ENCODE measurements at regions not wholly inside any gene's neighbourhood (a gene's known extent, or its start where the extent isn't known, plus 50 kb on each side); places are given as distances from the start of the nearest gene placed in this dataset.
"Not testable (repeated sequence)": the region's sequence is repeated elsewhere in the genome, so short reads cannot be mapped to it uniquely, and the experiment has no call there.

DNA sequence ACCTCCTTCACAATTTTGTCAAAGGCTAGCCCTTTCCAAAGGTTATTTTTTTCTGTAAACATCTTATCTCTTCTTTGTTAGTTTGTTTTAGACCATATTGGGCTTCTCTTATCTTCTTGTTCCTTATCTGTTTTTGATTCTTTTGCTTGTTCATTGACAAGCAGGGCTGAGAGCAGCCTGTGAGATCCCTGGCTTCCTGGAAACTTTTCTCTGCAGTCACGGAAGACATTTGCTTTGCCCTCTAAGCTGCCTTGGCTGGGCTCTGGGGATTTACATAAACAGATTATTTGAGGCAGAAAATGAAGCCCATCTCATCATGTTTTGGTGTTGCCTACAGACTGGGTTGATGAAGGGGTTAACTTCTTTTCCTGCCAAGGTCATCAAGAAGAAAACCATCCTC, 157.4 kb upstream of the AMOT start:
- DNase-seq, result no peak

DNA sequence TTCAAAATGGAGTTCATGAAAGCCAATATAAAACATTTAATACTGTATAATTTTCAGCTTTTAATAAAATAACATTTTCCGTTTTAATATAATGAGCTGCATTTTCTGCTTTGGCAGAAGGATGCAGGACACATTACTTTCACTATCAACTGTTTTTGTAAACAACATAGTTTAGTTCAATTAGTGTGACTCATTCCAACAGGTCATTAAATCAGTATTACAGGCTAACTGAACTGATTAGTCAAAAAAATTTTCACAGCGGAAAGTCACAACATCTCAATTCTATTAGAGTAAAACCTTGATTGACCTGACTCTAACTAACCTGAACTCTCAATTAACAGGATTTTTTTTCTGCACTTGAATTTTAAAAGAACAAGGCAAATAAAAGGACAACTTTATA, 151.2 kb upstream of the AMOT start:
- no peak for DNase-seq

DNA sequence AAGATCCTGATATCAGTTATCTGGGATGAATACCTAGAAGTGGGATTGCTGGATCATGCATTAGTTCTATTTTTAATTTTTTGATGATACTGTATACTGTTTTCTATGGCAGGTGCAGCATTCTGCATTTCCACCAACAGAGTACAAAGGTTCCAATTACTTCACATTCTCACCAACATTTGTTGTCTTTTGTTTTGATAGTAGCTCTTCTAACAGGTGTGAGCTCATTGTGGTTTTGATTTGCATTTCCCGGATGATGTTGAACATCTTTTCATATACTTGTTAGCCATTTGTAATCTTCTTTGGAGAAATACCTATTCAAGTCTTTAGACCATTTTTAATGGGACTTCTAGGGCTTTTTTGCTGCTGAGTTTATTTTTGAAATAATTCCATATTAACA, 139.2 kb upstream of the AMOT start:
- no peak for DNase-seq

DNA sequence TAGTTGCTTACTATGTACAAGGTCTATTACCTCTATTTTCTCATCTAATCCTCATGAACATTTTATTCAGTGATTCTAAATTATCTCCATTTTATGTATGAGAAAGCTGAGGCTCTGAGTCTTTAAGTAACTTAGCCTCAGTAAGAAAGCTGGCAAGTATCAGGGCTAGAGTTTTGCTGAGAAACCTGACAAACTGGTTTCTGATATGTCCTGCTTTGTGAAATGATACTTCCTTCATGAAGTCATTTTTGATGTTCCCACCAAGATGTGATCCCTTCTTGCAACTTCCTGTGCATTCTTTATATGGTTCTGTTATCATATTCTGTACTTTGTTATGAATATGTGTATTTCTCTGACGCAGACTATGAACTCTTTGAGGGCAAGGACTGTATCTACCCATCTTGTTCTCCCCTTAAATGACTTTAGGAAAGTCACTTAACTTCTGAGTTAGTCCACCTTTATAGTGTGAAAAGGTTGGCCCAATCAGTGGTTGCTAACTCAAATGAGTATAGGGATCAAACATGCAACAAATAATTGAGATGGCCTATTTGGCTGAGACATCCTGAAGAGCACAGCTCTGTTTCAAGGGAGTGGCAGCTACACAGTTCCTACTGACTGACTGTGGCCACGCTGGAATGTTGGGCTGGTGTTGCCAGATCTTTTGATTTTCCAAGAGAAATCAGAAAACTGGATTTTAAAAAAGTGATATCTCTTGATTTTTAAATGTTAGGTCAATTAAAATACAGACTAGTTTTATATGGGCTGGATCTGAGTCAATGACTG, 127.9 kb upstream of the AMOT start:
- DNase-seq, result no peak

DNA sequence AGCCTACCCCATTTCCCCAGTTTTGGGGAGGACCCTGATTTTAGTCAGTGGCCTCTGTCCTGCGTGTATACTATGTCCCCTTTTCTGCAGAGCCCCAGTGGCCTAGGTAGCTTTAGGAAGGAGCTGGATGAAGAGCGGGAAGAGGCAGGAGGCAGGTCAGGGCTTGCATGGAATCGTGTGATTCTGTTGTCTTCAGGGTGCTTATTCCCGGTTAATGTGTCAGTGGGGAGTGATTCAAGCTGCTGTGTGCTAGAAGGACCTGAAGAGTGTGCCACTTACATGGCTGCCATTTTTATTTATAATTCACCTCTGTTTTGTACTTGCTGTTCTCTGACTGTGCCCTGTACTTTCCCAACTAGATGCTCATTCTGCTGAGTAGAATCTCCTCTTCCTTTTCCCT, 127.3 kb upstream of the AMOT start:
- no peak for DNase-seq

DNA sequence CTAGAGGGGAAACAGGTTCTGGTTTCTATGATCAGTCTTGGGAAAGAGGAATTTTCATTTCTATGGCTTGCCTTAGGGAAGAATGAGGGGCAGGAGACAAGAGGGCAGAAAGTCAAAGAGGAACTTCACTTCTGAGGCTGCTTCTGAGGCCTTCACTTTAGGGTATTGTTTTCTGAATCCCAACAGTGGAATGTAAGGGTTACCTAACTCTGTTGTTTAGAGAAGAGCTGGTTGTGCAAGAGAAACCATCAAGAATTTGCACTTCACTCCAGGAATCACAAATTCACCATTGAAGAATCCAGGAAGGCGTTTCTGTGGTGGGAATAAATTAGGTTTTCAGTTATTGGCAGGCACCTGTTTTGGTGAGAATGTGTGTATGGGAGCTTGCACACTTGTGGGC, 126.7 kb upstream of the AMOT start:
- DNase-seq, result no peak

DNA sequence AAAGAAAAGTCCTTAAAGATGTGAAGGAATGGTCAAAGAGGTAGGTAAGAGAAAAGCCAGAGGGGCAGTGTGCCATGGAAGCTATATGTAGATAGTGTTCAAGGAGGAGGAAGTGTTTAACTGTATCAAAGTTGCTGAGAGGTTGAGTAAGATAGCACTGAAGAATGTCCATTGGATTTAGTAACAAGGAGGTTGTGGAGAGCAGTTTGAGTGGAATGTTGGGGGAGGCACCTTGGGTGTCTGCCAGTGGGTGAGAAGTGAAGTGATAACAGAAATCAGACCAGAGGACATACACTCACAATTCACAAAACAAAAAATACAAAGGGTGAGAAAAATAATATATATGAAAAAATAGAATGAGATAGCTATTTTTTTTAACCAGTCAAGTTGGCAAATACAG, 121.3 kb upstream of the AMOT start:
- DNase-seq, result no peak

DNA sequence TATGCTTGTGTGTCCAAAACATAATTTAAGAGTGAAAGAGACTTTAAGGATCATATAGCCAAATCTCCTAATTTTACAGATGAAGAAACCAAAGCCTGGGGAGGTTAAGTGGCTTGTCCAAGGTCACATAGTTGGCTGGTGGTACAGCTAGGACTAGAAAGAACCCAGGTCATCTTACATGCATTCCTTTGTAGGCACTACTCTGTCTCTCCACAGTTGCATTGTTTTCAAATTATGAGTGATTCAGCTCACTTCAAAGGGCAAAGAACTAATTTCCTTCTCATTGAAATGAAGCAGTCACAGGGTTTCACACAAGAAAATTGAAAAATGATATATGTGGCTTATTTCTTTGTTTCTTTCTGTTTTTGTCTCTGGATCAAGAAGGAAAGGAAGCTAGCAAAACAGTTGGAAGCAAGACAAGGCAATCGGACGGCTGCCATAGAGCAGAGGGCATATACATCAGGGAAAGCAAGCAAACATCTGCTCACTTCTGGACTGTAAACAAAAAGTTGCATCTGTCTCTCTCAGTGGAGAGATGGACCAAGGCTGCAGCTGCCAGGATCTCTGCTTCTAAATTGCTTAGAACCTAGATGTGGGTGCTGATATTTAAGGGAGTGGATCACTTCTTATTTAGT, 107.5 kb upstream of the AMOT start:
- DNase-seq, result no peak

DNA sequence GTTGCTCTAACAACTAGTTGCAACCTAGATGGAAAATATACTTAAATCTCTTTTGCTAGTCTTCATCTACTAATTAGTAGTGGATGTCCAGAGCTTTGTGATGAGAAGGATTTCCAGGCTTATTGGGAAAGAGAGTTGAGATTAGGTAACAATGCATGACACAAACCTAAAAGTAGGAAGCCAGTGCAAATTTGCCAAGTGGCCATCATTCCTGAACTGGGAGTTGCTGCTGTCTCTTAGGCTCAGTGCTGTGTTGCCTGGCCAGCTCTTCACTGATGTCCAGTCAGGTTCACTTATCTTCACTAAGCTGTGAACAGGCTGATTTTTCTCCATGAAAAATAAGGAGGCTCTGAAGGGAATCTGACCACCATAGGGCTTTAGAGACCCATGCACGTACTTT, 105.6 kb upstream of the AMOT start:
- no peak for DNase-seq

DNA sequence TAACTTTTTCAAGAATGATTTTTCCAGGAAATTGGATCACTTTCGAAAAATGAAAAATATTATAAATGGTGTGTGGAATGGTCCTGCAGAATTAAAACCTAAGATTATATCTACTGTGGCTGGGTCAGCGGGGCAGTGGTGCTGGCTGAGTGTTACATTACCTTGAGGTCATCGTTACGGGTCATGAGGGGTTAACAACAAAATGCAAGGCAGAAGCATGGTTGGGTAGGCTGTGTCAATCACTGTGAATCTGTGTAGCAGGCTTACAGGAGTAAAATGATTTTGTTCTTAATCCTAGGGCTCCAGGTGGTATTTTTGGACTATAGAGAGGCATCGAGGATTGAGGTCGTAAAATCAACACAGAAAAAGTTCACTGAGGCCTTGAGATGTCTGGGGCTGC, 105.2 kb upstream of the AMOT start:
- DNase-seq, result no peak

DNA sequence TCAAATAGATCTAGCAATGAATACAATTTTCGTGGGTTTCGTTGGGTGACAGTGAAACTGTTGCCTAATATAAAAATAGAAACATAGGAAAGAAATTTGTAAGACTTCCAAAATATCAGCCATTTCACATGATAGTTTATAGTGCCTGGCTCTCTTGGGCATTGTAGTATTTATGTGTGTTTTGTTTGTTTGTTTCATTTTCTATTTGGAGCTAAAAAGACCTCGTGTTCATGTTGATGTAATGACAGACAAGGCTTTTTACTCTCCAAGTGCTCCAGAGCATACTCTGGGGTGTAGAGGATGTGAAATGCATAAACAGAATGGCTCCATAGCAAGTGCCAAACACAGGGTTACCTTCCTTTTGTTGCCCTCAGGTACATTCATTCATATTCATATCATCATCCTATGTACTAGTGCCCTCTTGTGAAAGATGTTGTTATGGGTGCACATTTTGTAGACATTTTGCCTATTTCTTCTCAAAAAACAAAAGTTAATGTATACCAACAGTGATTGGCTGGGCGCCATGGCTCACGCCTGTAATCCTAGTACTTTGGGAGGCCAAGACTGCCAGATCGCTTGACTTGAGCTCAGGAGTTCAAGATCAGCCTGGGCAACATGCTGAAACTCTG, 100.7 kb upstream of the AMOT start:
- DNase-seq, result no peak

DNA sequence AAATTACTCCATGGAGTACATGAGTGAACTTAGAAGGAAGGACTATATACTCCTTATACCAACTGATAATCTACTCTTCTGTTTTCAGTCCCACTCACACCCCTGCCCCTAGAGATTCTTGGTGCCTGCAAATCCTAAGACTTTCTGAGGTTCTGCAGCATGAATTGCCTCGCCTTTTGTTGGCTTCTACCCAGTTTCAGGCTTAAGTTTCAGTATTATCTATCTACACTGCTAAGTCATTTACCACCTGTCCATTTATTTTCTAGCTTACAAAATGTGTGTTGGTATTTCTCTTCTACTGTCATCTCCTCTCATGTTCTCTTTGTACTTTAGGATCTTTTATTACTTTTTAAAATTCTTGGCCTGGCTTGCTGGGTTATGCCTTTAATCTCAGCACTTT, 94.4 kb upstream of the AMOT start:
- DNase-seq, result no peak

DNA sequence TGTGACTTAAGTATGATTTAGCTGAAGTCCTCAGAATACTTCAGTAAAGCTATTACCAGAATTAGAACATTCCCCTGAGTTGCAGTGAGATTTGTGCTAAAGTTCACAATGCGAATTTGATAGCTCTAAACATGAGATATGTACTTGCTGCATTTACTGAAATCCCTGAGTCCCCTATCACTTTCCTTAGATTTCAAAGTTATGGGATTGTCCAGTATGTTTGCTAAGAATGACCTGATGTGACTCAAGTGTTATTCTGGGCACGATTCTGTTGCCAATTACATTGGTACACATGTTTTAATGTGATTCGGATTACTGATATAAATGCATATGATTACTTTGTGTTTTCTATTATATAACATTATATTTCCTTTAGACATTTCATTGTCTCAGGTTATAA, 91.3 kb upstream of the AMOT start:
- no peak for DNase-seq

DNA sequence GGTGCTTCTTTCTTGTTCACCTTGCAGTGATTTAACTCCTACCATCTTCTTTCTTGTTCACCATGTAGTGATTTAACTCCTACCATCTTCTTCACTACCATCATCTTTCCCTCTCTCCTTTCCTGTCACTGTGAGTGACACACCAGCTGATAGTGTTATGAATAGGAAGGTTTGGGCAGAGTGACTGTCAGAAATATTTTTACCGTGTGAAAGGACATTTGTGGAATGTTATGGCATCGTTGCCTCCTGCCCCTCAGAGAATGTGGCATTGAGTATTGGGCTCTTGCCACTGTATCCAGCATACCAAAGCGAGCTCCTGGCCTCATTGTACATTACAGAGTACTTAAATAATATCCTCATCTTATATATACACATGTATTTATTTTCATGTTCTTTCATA, 90.8 kb upstream of the AMOT start:
- no peak for DNase-seq

DNA sequence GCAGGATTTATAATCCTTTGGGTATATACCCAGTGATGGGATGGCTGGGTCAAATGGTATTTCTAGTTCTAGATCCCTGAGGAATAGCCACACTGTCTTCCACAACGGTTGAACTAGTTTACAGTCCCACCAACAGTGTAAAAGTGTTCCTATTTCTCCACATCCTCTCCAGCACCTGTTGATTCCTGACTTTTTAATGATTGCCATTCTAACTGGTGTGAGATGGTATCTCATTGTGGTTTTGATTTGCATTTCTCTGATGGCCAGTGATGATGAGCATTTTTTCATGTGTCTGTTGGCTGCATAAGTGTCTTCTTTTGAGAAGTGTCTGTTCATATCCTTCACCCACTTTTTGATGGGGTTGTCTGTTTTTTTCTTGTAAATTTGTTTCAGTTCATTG, 82.8 kb upstream of the AMOT start:
- DNase-seq, result not testable (repeated sequence)

DNA sequence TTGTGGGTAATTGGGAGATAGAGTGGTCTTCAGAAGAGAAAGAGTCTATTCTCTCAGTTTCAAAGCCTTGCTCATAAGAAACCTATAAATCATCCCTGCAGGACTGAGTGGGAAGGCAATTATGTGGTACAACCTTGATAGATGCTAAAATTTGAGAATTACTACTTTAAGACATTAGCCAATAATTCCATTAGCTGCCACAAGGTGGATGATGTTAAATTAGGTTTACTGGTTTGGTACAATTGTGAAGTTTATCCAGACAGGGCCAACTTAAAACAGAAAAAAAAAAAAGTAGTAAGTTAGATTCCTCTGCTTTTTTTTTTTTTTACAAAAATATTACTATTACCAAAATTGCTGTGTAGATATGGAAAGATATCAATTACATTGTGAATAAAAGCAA, 73.2 kb upstream of the AMOT start:
- DNase-seq, result no peak

DNA sequence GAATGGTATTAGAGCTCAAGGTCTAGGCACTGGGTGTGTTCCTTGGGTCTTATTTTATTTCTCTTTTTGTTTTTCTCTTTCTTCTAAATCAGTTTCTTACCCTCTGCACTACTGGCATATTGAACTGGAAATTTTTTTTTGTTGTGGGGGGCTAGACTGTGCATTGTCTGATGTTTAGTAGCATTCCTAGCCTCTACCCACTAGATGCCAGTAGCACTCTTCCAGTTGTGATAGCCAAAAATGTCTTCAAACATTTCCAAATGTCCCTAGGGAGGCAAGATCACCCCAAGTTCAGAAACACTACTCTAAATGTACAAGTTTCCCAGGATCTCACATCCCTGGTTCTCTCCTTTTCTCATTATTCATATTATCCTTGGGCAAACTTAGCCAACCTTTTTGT, 69.8 kb upstream of the AMOT start:
- DNase-seq, result no peak

DNA sequence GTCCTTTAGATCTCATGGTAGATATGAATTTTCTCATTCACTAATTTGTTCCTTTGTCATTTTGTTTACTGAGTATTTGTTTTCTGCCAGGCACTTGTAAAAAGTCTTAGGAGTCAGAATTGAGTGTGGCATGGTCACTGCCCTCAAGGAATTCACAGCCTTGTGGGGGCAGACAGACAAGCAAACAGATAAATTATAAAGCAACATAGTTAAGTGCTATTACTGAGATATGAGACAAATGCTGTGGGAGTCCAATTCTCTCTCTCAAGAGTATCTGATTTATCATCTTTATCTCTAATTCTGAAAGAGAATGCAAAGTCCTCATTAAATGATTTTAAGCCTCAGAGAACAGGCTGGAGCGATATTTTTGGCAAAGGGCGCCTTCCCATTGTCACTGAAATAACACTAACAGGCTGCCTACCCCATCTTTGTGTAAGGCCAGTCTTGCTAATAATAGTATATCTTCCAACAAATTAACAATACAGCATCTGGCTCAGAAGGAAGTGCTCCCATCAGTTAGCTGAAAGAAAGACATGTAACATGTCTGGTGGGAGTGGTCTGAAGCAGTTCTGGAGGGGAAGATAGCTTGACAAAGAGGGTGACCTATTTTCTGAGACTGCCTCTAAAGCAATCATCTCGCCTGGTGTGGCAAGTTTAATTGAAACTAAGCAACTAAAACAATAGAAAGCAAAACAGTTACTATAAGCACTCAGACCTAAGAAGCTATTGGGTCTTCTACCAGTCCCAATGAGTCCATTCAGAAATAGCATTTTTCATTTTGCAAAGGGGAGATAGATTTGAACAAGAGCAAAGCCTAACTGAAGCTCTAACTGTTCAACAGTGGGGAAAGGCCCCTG, 61.5 kb upstream of the AMOT start:
- no peak for DNase-seq

DNA sequence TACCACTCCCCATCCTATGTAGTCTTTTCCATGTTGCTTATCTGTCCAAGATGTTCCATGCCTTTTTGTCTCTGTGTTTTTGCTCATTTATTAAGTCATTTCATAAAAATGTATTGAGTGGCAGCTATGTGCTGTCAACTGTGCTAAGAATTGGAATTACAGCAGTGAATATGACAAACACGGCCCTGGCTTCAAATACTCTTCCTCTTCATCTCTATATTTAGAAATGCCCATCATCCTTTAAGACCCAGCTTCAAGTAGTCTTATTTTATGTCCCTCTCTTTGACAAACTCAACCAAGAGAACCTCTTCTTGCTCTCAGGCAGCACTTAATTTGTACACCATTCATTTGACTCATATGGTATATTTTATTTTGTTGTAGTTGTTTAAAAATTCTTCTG, 55.4 kb upstream of the AMOT start:
- no peak for DNase-seq
